ENCODE measurements at regions not wholly inside any gene's neighbourhood (a gene's known extent, or its start where the extent isn't known, plus 50 kb on each side); places are given as distances from the start of the nearest gene placed in this dataset.

GRCh38 chr1:5812295-5812694 lies 179.9 kb downstream of the NPHP4 start:
- TF ChIP-seq CTCF (conservative IDR thresholded peaks at IDR 0.05; ENCODE audit: low read depth, low read length), result no peak
- no peak for DNase-seq (ENCODE audit: low read depth)
- no peak overlapping the region for H3K4me3 ChIP-seq (ENCODE audit: low read depth, low read length)

GRCh38 chr1:5811419-5811818 lies 180.8 kb downstream of the NPHP4 start:
- H3K4me3 ChIP-seq (ENCODE audit: low read depth, low read length), result no peak overlapping the region
- DNase-seq (ENCODE audit: low read depth), result no peak
- no peak for TF ChIP-seq CTCF (conservative IDR thresholded peaks at IDR 0.05; ENCODE audit: low read depth, low read length)

GRCh38 chr1:5810553-5811270 lies 181.5 kb downstream of the NPHP4 start:
- no peak for DNase-seq (ENCODE audit: low read depth)
- no peak for TF ChIP-seq CTCF (conservative IDR thresholded peaks at IDR 0.05; ENCODE audit: low read depth, low read length)
- H3K4me3 ChIP-seq (ENCODE audit: low read depth, low read length), result no peak overlapping the region

GRCh38 chr1:5810131-5810530 lies 182.1 kb downstream of the NPHP4 start:
- no peak overlapping the region for H3K4me3 ChIP-seq (ENCODE audit: low read depth, low read length)
- DNase-seq (ENCODE audit: low read depth), result no peak
- TF ChIP-seq CTCF (conservative IDR thresholded peaks at IDR 0.05; ENCODE audit: low read depth, low read length), result no peak

GRCh38 chr1:5809207-5809788 lies 182.9 kb downstream of the NPHP4 start:
- no peak for TF ChIP-seq CTCF (conservative IDR thresholded peaks at IDR 0.05; ENCODE audit: low read depth, low read length)
- no peak for DNase-seq (ENCODE audit: low read depth)
- H3K4me3 ChIP-seq (ENCODE audit: low read depth, low read length), result no peak overlapping the region

GRCh38 chr1:5803851-5804250 lies 188.4 kb downstream of the NPHP4 start:
- TF ChIP-seq CTCF (conservative IDR thresholded peaks at IDR 0.05; ENCODE audit: low read depth, low read length), result no peak
- no peak for DNase-seq (ENCODE audit: low read depth)
- H3K4me3 ChIP-seq (ENCODE audit: low read depth, low read length), result no peak overlapping the region

GRCh38 chr1:5802606-5803005 lies 189.6 kb downstream of the NPHP4 start:
- TF ChIP-seq CTCF (conservative IDR thresholded peaks at IDR 0.05; ENCODE audit: low read depth, low read length), result no peak
- DNase-seq (ENCODE audit: low read depth), result no peak
- H3K4me3 ChIP-seq (ENCODE audit: low read depth, low read length), result no peak overlapping the region
